ENCODE measurements at regions not wholly inside any gene's neighbourhood (a gene's known extent, or its start where the extent isn't known, plus 50 kb on each side); places are given as distances from the start of the nearest gene placed in this dataset.
A peak's percentile ranks its signal among the peaks of the same experiment; 100 is the strongest.

GRCh38 chrX:96563646-96564045 is 121.0 kb upstream of the DIAPH2 start:
- peak in 1 of 2 donors; percentile 7 for DNase-seq
- peak in 2 of 3 donors; percentile 22 to 24 for TF ChIP-seq POLR2AphosphoS5 (IDR thresholded peaks at IDR 0.05)
- TF ChIP-seq POLR2A (IDR thresholded peaks at IDR 0.05): no peak
- H3K27ac ChIP-seq: peak overlapping the region in 1 of 5 donors; percentile 39
- H3K36me3 ChIP-seq: no peaks in the 10 kb centered on the region
- 18 to 57% (median 42%) methylated on average over 1 of the region's 1 CpG for WGBS, 5 donors
- H3K4me3 ChIP-seq: no peak overlapping the region
- no peaks in the 10 kb centered on the region for H3K9me3 ChIP-seq
- intact Hi-C loops (cut with DNase I; ENCODE audit: low total_unique reads): no loop called here
- no peaks in the 10 kb centered on the region for H3K27me3 ChIP-seq
- H3K4me1 ChIP-seq: no peaks in the 10 kb centered on the region

- Histone ChIP-seq H3K27ac (no peak overlapping the region), H3K4me3 (no peak overlapping the region), H3K27me3 (no peaks in the 10 kb centered on the region), H3K36me3 (no peaks in the 10 kb centered on the region), H3K4me1 (no peaks in the 10 kb centered on the region), H3K9me3 (no peaks in the 10 kb centered on the region)
- no peak for TF ChIP-seq POLR2AphosphoS5 (IDR thresholded peaks at IDR 0.05)
- no peak for TF ChIP-seq POLR2A (IDR thresholded peaks at IDR 0.05)
- no peak for TF ChIP-seq EP300 (IDR thresholded peaks at IDR 0.05)
- TF ChIP-seq CTCF (IDR thresholded peaks at IDR 0.05): no peak
- WGBS, 5 donors: 43 to 79% (median 65%) methylated on average over 1 of the region's 1 CpG
- intact Hi-C loops (cut with DNase I; ENCODE audit: low total_unique reads): no loop called here
- DNase-seq: no peak
These were observed 120.0 kb upstream of the DIAPH2 start for GRCh38 chrX:96564595-96564994.

GRCh38 chrX:96566878-96567277 is 117.8 kb upstream of the DIAPH2 start:
- intact Hi-C loops (cut with DNase I; ENCODE audit: low total_unique reads): no loop called here
- Histone ChIP-seq H3K27ac (no peak overlapping the region), H3K4me3 (no peak overlapping the region), H3K27me3 (no peaks in the 10 kb centered on the region), H3K9me3 (no peaks in the 10 kb centered on the region), H3K36me3 (no peaks in the 10 kb centered on the region), H3K4me1 (no peaks in the 10 kb centered on the region)
- DNase-seq: no peak
- 62 to 84% (median 82%) methylated on average over 3 of the region's 3 CpGs for WGBS, 5 donors
- TF ChIP-seq POLR2A (IDR thresholded peaks at IDR 0.05) (no peak), CTCF (IDR thresholded peaks at IDR 0.05) (no peak), POLR2AphosphoS5 (IDR thresholded peaks at IDR 0.05) (no peak), EP300 (IDR thresholded peaks at IDR 0.05) (no peak)

GRCh38 chrX:96568071-96568470 is 116.6 kb upstream of the DIAPH2 start:
- no peak for DNase-seq
- Histone ChIP-seq H3K9me3 (no peaks in the 10 kb centered on the region), H3K4me3 (no peak overlapping the region), H3K4me1 (no peaks in the 10 kb centered on the region), H3K27me3 (no peaks in the 10 kb centered on the region), H3K36me3 (no peaks in the 10 kb centered on the region), H3K27ac (no peak overlapping the region)
- TF ChIP-seq POLR2A (IDR thresholded peaks at IDR 0.05) (no peak), POLR2AphosphoS5 (IDR thresholded peaks at IDR 0.05) (no peak), CTCF (IDR thresholded peaks at IDR 0.05) (no peak), EP300 (IDR thresholded peaks at IDR 0.05) (no peak)
- intact Hi-C loops (cut with DNase I; ENCODE audit: low total_unique reads): no loop called here
- 70 to 88% (median 80%) methylated on average over 3 of the region's 3 CpGs for WGBS, 5 donors

GRCh38 chrX:96569034-96569433 is 115.6 kb upstream of the DIAPH2 start:
- DNase-seq: no peak
- no peak overlapping the region for H3K4me3 ChIP-seq
- 82 to 95% (median 87%) methylated on average over 3 of the region's 3 CpGs for WGBS, 5 donors
- H3K27me3 ChIP-seq: no peaks in the 10 kb centered on the region
- no peaks in the 10 kb centered on the region for H3K36me3 ChIP-seq
- intact Hi-C loops (cut with DNase I; ENCODE audit: low total_unique reads): no loop called here
- H3K4me1 ChIP-seq: no peaks in the 10 kb centered on the region
- H3K27ac ChIP-seq: no peak overlapping the region
- no peaks in the 10 kb centered on the region for H3K9me3 ChIP-seq
- TF ChIP-seq POLR2AphosphoS5 (IDR thresholded peaks at IDR 0.05) (no peak), POLR2A (IDR thresholded peaks at IDR 0.05) (no peak), CTCF (IDR thresholded peaks at IDR 0.05) (no peak), EP300 (IDR thresholded peaks at IDR 0.05) (no peak)
